Fibroblast of skin of left quadriceps (primary cell): ENCODE measurements at regions not wholly inside any gene's neighbourhood (a gene's known extent, or its start where the extent isn't known, plus 50 kb on each side); places are given as distances from the start of the nearest gene placed in this dataset.
"Not testable (repeated sequence)": the region's sequence is repeated elsewhere in the genome, so short reads cannot be mapped to it uniquely, and the experiment has no call there.

Source experiments
- DNase-seq, 2 experiments: peaks; one replicate each; pipeline ENCODE4 v3.0.0-alpha.2; 2013; ENCODE audit warnings: low read depth in 2 of 2

- DNase-seq, result no peak
Measured at GRCh38 chrX:109172091-109172602, 309.7 kb downstream of the GUCY2F start.

GRCh38 chrX:109155161-109155560, 326.7 kb downstream of the GUCY2F start:
- no peak for DNase-seq

- not testable (repeated sequence) for DNase-seq
Measured at GRCh38 chrX:109144173-109144572, 337.7 kb downstream of the GUCY2F start.

- DNase-seq, result no peak
Measured at GRCh38 chrX:109140463-109140862, 341.4 kb downstream of the GUCY2F start.

- DNase-seq, result no peak
Measured at GRCh38 chrX:109134777-109135176, 347.1 kb downstream of the GUCY2F start.

- no peak for DNase-seq
Measured at GRCh38 chrX:109125304-109125703, 356.6 kb downstream of the GUCY2F start.

GRCh38 chrX:109089359-109089758, 353.0 kb upstream of the IRS4 start:
- DNase-seq, result no peak

GRCh38 chrX:109077788-109078187, 341.4 kb upstream of the IRS4 start:
- DNase-seq, result no peak

GRCh38 chrX:109054181-109054581, 317.8 kb upstream of the IRS4 start:
- peak; percentile 12 to 13 for DNase-seq

GRCh38 chrX:109049903-109050302, 313.5 kb upstream of the IRS4 start:
- DNase-seq, result no peak

- no peak for DNase-seq
Measured at GRCh38 chrX:109049416-109049815, 313.1 kb upstream of the IRS4 start.

GRCh38 chrX:109040057-109040456, 303.7 kb upstream of the IRS4 start:
- DNase-seq, result no peak

- DNase-seq, result no peak
Measured at GRCh38 chrX:109036624-109037023, 300.3 kb upstream of the IRS4 start.

GRCh38 chrX:108993909-108994308, 257.5 kb upstream of the IRS4 start:
- no peak for DNase-seq

- DNase-seq, result not testable (repeated sequence)
Measured at GRCh38 chrX:108972899-108973298, 236.5 kb upstream of the IRS4 start.

GRCh38 chrX:108947205-108947604, 210.8 kb upstream of the IRS4 start:
- DNase-seq, result no peak

GRCh38 chrX:108946531-108946930, 210.2 kb upstream of the IRS4 start:
- no peak for DNase-seq

GRCh38 chrX:108945883-108946523, 209.6 kb upstream of the IRS4 start:
- no peak for DNase-seq

GRCh38 chrX:108914791-108915190, 178.4 kb upstream of the IRS4 start:
- no peak for DNase-seq

GRCh38 chrX:108903831-108904230, 167.5 kb upstream of the IRS4 start:
- not testable (repeated sequence) for DNase-seq

GRCh38 chrX:108900333-108900732, 164.0 kb upstream of the IRS4 start:
- no peak for DNase-seq

- DNase-seq, result not testable (repeated sequence)
Measured at GRCh38 chrX:108896349-108896748, 160.0 kb upstream of the IRS4 start.

GRCh38 chrX:108892501-108892900, 156.1 kb upstream of the IRS4 start:
- DNase-seq, result no peak

GRCh38 chrX:108875548-108875947, 139.2 kb upstream of the IRS4 start:
- no peak for DNase-seq
